Kidney (tissue), 13 donors: ENCODE measurements at regions not wholly inside any gene's neighbourhood (a gene's known extent, or its start where the extent isn't known, plus 50 kb on each side); places are given as distances from the start of the nearest gene placed in this dataset.

Experiments
- DNase-seq, 5 donors: peaks; one replicate each; pipeline ENCODE4 v3.0.0-alpha.2; 2013 to 2020
- FAIRE-seq: peaks from 2 replicates; lab custom pipeline; 2012; peaks lifted over from hg19 to GRCh38; lab: Jason Lieb, UNC
- H3K27ac ChIP-seq, 2 donors: one replicate each; pipeline ENCODE4 v1.7.0; 2013; ENCODE audit warnings: low read depth in 2 of 2, low read length in 2 of 2, inconsistent platforms in 1 of 2
- H3K27me3 ChIP-seq: one replicate; pipeline ENCODE4 v1.7.1; 2013; ENCODE audit warnings: low read length, inconsistent platforms; ENCODE audit not compliant: control insufficient read depth, insufficient read depth
- H3K36me3 ChIP-seq, 3 donors: one replicate each; pipeline versions ENCODE4 v1.7.0 to v1.7.1; 2013; ENCODE audit warnings: low read length in 3 of 3, control low read depth in 1 of 3, inconsistent platforms in 1 of 3; ENCODE audit not compliant: insufficient read depth in 3 of 3, control insufficient read depth in 2 of 3
- H3K4me1 ChIP-seq, 3 donors: one replicate each; pipeline versions ENCODE4 v1.7.0 to v1.7.1; 2013; ENCODE audit warnings: low read length in 3 of 3, inconsistent platforms in 1 of 3, low read depth in 1 of 3; ENCODE audit not compliant: control insufficient read depth in 2 of 3, insufficient read depth in 2 of 3
- H3K4me3 ChIP-seq, 3 donors: one replicate each; pipeline versions ENCODE4 v1.7.0 to v1.8.1; 2013; ENCODE audit warnings: low read length in 3 of 3, control low read depth in 1 of 3, inconsistent platforms in 1 of 3
- H3K9ac ChIP-seq, 3 donors: one replicate each; pipeline versions ENCODE4 v1.7.0 to v1.7.1; 2013; ENCODE audit warnings: low read length in 3 of 3, control low read depth in 1 of 3, inconsistent platforms in 1 of 3
- H3K9me3 ChIP-seq, 3 donors: one replicate each; pipeline versions ENCODE4 v1.7.0 to v1.7.1; 2013; ENCODE audit warnings: low read length in 3 of 3, control low read depth in 1 of 3, inconsistent platforms in 1 of 3; ENCODE audit not compliant: control insufficient read depth in 2 of 3, insufficient read depth in 1 of 3
- CTCF ChIP-seq: IDR thresholded peaks from 3 replicates; pipeline ENCODE4 v1.5.1; 2012; ENCODE audit warnings: mild to moderate bottlenecking, moderate library complexity, borderline replicate concordance; ENCODE audit not compliant: insufficient read depth; ENCODE audit errors: extremely low read depth
- intact Hi-C: fragments of 100-400 bp; cut with DNase I; formaldehyde crosslinking; loops from one replicate; pipeline ENCODE4 v1.11.1; 2022
- donor health status: control.
- donor health status: control.
- donor health status: control.
- donor health status: control.
- donor health status: control.
- donor health status: DM: yes; HTN: yes; CAD: no.
- donor health status: Normal renal cell carcinoma (clear cell type).

- H3K27ac ChIP-seq = no peak overlapping the region
- H3K9ac ChIP-seq = no peak overlapping the region
- FAIRE-seq = no peak
- no peak for DNase-seq
- no peaks in the 10 kb centered on the region for H3K36me3 ChIP-seq
- no peaks in the 10 kb centered on the region for H3K27me3 ChIP-seq
- no peak overlapping the region for H3K4me3 ChIP-seq
- no peaks in the 10 kb centered on the region for H3K4me1 ChIP-seq
- H3K9me3 ChIP-seq = no peaks in the 10 kb centered on the region
- intact Hi-C loops = no loop called here
- TF ChIP-seq CTCF = no peak
Measured at GRCh38 chr11:122516686-122517085, 138.8 kb upstream of the UBASH3B start.

- DNase-seq = no peak
Measured at GRCh38 chr11:122513997-122514396, 141.5 kb upstream of the UBASH3B start.

GRCh38 chr11:122513328-122513727 is 142.2 kb upstream of the UBASH3B start:
- H3K9me3 ChIP-seq = no peaks in the 10 kb centered on the region
- no peak overlapping the region for H3K9ac ChIP-seq
- H3K4me3 ChIP-seq = no peak overlapping the region
- H3K4me1 ChIP-seq = no peaks in the 10 kb centered on the region
- DNase-seq (peak in 1 of 5 donors; percentile 11), FAIRE-seq (no peak)
- H3K36me3 ChIP-seq = no peaks in the 10 kb centered on the region
- intact Hi-C loops = no loop called here
- no peak overlapping the region for H3K27ac ChIP-seq
- TF ChIP-seq CTCF = no peak
- H3K27me3 ChIP-seq = no peaks in the 10 kb centered on the region

More at GRCh38 chr11:122513997-122514396, 141.5 kb upstream of the UBASH3B start:
- Histone ChIP-seq H3K4me1 (no peaks in the 10 kb centered on the region), H3K27me3 (no peaks in the 10 kb centered on the region), H3K36me3 (no peaks in the 10 kb centered on the region), H3K27ac (no peak overlapping the region), H3K9me3 (no peaks in the 10 kb centered on the region), H3K9ac (no peak overlapping the region), H3K4me3 (no peak overlapping the region)
- intact Hi-C loops = no loop called here
- no peak for FAIRE-seq
- TF ChIP-seq CTCF = no peak

- Histone ChIP-seq H3K27me3 (no peaks in the 10 kb centered on the region), H3K4me1 (no peaks in the 10 kb centered on the region), H3K9me3 (no peaks in the 10 kb centered on the region), H3K4me3 (no peak overlapping the region), H3K9ac (no peak overlapping the region), H3K36me3 (no peaks in the 10 kb centered on the region), H3K27ac (no peak overlapping the region)
- TF ChIP-seq CTCF = no peak
- intact Hi-C loops = no loop called here
- DNase-seq (no peak), FAIRE-seq (no peak)
Measured at GRCh38 chr11:122512688-122513087, 142.8 kb upstream of the UBASH3B start.
